Gastroesophageal sphincter (tissue), 3 donors: ENCODE measurements at regions not wholly inside any gene's neighbourhood (a gene's known extent, or its start where the extent isn't known, plus 50 kb on each side); places are given as distances from the start of the nearest gene placed in this dataset.

Experiments used
- EP300 ChIP-seq: sonication (generic); formaldehyde crosslinking; IDR thresholded peaks from one replicate; pipeline ENCODE4 v1.6.1; 2017; ENCODE audit warnings: antibody characterized with exemption, mild to moderate bottlenecking
- POLR2A ChIP-seq, 2 donors: fragments of 450-650 bp; IDR thresholded peaks; one replicate each; pipeline ENCODE4 v1.6.1; 2017; ENCODE audit warnings: antibody characterized with exemption in 2 of 2, mild to moderate bottlenecking in 2 of 2, moderate library complexity in 1 of 2
- POLR2AphosphoS5 ChIP-seq: sonication (generic); formaldehyde crosslinking; IDR thresholded peaks from one replicate; pipeline ENCODE4 v1.6.1; 2017; ENCODE audit warnings: antibody characterized with exemption
- TF ChIP-seq, protein P1 (sequence below), 4 experiments: fragments of 200-600 bp in 2 of 4; fragments of 450-650 bp in 2 of 4; sonication (generic) in 1 of 4; IDR thresholded peaks; one replicate each; pipeline ENCODE4 v1.5.1; 2017 to 2019; ENCODE audit warnings: antibody characterized with exemption in 4 of 4, mild to moderate bottlenecking in 2 of 4, moderate library complexity in 2 of 4

GRCh38 chr20:56178219-56178618 lies 70.3 kb upstream of the MC3R start:
- TF ChIP-seq POLR2A (IDR thresholded peaks at IDR 0.05) = no peak
- TF ChIP-seq POLR2AphosphoS5 = no peak
- TF ChIP-seq, protein P1, sequence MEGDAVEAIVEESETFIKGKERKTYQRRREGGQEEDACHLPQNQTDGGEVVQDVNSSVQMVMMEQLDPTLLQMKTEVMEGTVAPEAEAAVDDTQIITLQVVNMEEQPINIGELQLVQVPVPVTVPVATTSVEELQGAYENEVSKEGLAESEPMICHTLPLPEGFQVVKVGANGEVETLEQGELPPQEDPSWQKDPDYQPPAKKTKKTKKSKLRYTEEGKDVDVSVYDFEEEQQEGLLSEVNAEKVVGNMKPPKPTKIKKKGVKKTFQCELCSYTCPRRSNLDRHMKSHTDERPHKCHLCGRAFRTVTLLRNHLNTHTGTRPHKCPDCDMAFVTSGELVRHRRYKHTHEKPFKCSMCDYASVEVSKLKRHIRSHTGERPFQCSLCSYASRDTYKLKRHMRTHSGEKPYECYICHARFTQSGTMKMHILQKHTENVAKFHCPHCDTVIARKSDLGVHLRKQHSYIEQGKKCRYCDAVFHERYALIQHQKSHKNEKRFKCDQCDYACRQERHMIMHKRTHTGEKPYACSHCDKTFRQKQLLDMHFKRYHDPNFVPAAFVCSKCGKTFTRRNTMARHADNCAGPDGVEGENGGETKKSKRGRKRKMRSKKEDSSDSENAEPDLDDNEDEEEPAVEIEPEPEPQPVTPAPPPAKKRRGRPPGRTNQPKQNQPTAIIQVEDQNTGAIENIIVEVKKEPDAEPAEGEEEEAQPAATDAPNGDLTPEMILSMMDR (IDR thresholded peaks at IDR 0.05) = no peak
- no peak for TF ChIP-seq EP300
